ENCODE measurements at regions not wholly inside any gene's neighbourhood (a gene's known extent, or its start where the extent isn't known, plus 50 kb on each side); places are given as distances from the start of the nearest gene placed in this dataset.
A peak's percentile ranks its signal among the peaks of the same experiment; 100 is the strongest.

GRCh38 chrX:20665481-20665880 lies 398.8 kb upstream of the RPS6KA3 start:
- H3K36me3 ChIP-seq (ENCODE audit: control insufficient read depth, insufficient read depth, low read length), result no peaks in the 10 kb centered on the region
- no peaks in the 10 kb centered on the region for H3K4me1 ChIP-seq (ENCODE audit: control insufficient read depth, insufficient read depth, low read length)
- 80 to 90% methylated on average over 1 to 5 of the region's 5 CpGs for WGBS, 2 experiments (ENCODE audit: insufficient coverage in 1 of 2, insufficient read length in 1 of 2)
- Mint-ChIP-seq H3K27ac (no peak overlapping the region), H3K36me3 (ENCODE audit: low read depth) (no peaks in the 10 kb centered on the region), H3K9me3 (no peaks in the 10 kb centered on the region), H3K4me3 (no peak overlapping the region), H3K27me3 (ENCODE audit: insufficient read depth) (peaks cover 2% of the 10 kb centered on the region), H3K4me1 (no peaks in the 10 kb centered on the region)
- DNase-seq, result no peak
- no peak overlapping the region for H3K9ac ChIP-seq (ENCODE audit: extremely low read depth, low read length, poor library complexity, severe bottlenecking)
- no peak overlapping the region for H3K27ac ChIP-seq (ENCODE audit: low read depth, low read length)
- no peaks in the 10 kb centered on the region for H3K9me3 ChIP-seq (ENCODE audit: control insufficient read depth, low read length)
- TF ChIP-seq CTCF (conservative IDR thresholded peaks at IDR 0.05), result no peak
- H3K4me3 ChIP-seq (ENCODE audit: low read length), result no peak overlapping the region
- no peaks in the 10 kb centered on the region for H3K27me3 ChIP-seq (ENCODE audit: control insufficient read depth, insufficient read depth, low read length, poor library complexity, severe bottlenecking)

DNA sequence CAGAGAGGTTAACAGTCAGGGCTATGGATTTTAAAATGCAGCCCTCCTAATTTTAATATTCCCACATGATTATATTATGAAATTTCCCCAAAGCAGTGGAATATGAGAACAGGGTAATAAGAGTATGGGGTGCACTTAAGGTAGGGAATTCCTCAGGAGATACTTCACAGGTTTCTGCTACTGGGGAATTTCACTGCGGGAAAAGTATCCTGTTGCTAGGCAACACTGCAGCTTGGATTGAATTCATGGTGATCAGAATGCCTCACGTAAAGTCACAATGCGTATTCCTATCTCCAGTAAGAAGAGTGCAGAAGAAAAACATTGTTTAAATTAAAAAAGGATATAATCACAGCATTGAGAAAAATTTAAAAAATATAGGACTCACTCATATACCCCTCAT lies 398.1 kb upstream of the RPS6KA3 start:
- Histone ChIP-seq H3K9ac (ENCODE audit: extremely low read depth, low read length, poor library complexity, severe bottlenecking) (no peak overlapping the region), H3K9me3 (ENCODE audit: control insufficient read depth, low read length) (no peaks in the 10 kb centered on the region), H3K27me3 (ENCODE audit: control insufficient read depth, insufficient read depth, low read length, poor library complexity, severe bottlenecking) (no peaks in the 10 kb centered on the region), H3K4me3 (ENCODE audit: low read length) (no peak overlapping the region), H3K4me1 (ENCODE audit: control insufficient read depth, insufficient read depth, low read length) (no peaks in the 10 kb centered on the region), H3K27ac (ENCODE audit: low read depth, low read length) (peak overlapping the region; percentile 83), H3K36me3 (ENCODE audit: control insufficient read depth, insufficient read depth, low read length) (no peaks in the 10 kb centered on the region)
- H3K9me3 Mint-ChIP-seq, result no peaks in the 10 kb centered on the region
- H3K36me3 Mint-ChIP-seq (ENCODE audit: low read depth), result no peaks in the 10 kb centered on the region
- no peak overlapping the region for H3K27ac Mint-ChIP-seq
- H3K27me3 Mint-ChIP-seq (ENCODE audit: insufficient read depth), result peaks cover 2% of the 10 kb centered on the region
- TF ChIP-seq CTCF (conservative IDR thresholded peaks at IDR 0.05), result no peak
- no peak overlapping the region for H3K4me3 Mint-ChIP-seq
- no peaks in the 10 kb centered on the region for H3K4me1 Mint-ChIP-seq
- DNase-seq, result peak; percentile 59
- 36% methylated on average over 3 of the region's 3 CpGs; no CpG with 5 or more reads in 1 of the 2 experiments for WGBS, 2 experiments (ENCODE audit: insufficient coverage in 1 of 2, insufficient read length in 1 of 2)

DNA sequence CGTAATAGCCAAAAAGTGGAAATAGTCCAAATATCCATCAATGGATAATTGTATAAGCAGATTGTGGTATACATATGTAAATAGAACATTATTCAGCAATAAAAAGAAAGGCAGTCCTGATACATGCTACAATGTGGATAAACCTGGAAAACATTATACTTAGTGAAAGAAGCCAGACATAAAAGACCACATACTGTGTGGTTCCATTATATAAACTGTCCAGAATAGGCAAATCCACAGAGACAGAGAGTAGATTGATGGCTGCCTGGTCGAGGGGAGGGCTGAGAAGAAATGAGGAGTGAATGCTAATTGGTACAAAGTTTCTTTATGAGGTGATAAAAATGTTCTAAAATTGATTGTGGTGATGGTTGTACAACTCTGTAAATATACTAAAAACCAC lies 397.4 kb upstream of the RPS6KA3 start:
- WGBS, 2 experiments (ENCODE audit: insufficient coverage in 1 of 2, insufficient read length in 1 of 2), result 89% methylated on average over 1 of the region's 2 CpGs; no CpG with 5 or more reads in 1 of the 2 experiments
- H3K4me1 ChIP-seq (ENCODE audit: control insufficient read depth, insufficient read depth, low read length), result no peaks in the 10 kb centered on the region

More for the DNA sequence above, 397.4 kb upstream of the RPS6KA3 start:
- Mint-ChIP-seq H3K4me1 (no peaks in the 10 kb centered on the region), H3K9me3 (no peaks in the 10 kb centered on the region), H3K4me3 (no peak overlapping the region), H3K27me3 (ENCODE audit: insufficient read depth) (peaks cover 2% of the 10 kb centered on the region), H3K27ac (no peak overlapping the region), H3K36me3 (ENCODE audit: low read depth) (no peaks in the 10 kb centered on the region)
- Histone ChIP-seq H3K27ac (ENCODE audit: low read depth, low read length) (peak overlapping the region; percentile 83), H3K36me3 (ENCODE audit: control insufficient read depth, insufficient read depth, low read length) (no peaks in the 10 kb centered on the region), H3K9ac (ENCODE audit: extremely low read depth, low read length, poor library complexity, severe bottlenecking) (no peak overlapping the region), H3K9me3 (ENCODE audit: control insufficient read depth, low read length) (no peaks in the 10 kb centered on the region), H3K4me3 (ENCODE audit: low read length) (no peak overlapping the region), H3K27me3 (ENCODE audit: control insufficient read depth, insufficient read depth, low read length, poor library complexity, severe bottlenecking) (no peaks in the 10 kb centered on the region)
- no peak for DNase-seq
- TF ChIP-seq CTCF (conservative IDR thresholded peaks at IDR 0.05), result no peak
